Pancreas (tissue), 10 donors: ENCODE measurements at regions not wholly inside any gene's neighbourhood (a gene's known extent, or its start where the extent isn't known, plus 50 kb on each side); places are given as distances from the start of the nearest gene placed in this dataset.

Experiments used
- ATAC-seq, 4 donors: fragments of 200-7000 bp; cut with Tn5 transposase; one replicate each; pipeline versions ENCODE4 v1.8.0 to v1.9.1; 2020; ENCODE audit warnings: mild to moderate bottlenecking in 4 of 4, moderate library complexity in 4 of 4
- DNase-seq, 6 donors: peaks; one replicate each; pipeline ENCODE4 v3.0.0-alpha.2; 2020
- FAIRE-seq: peaks from 2 replicates; lab custom pipeline; 2012; peaks lifted over from hg19 to GRCh38; lab: Jason Lieb, UNC
- H3K27ac ChIP-seq, 4 donors: fragments of 200-600 bp; sonication (generic); 1 replicate in 3 of 4; 2 replicates in 1 of 4; pipeline versions ENCODE4 v1.5.0 to v1.8.0; 2020
- H3K27me3 ChIP-seq, 4 donors: fragments of 200-600 bp; one replicate each; pipeline ENCODE4 v1.8.0; 2021
- H3K36me3 ChIP-seq, 3 donors: fragments of 200-600 bp; sonication (generic) in 1 of 3; one replicate each; pipeline versions ENCODE4 v1.5.0 to v1.8.0; 2020 to 2021
- H3K4me1 ChIP-seq, 3 donors: fragments of 200-600 bp; one replicate each; pipeline ENCODE4 v1.8.0; 2021
- H3K4me3 ChIP-seq, 4 donors: fragments of 200-600 bp; sonication (generic) in 2 of 4; one replicate each; pipeline versions ENCODE4 v1.5.0 to v1.8.0; 2020 to 2021
- H3K9me3 ChIP-seq, 4 donors: fragments of 200-600 bp; one replicate each; pipeline ENCODE4 v1.8.0; 2021
- WGBS, 2 donors: extraction: QIAGEN DNeasy Blood & Tissue Kit; methylation state at CpG; one replicate each; pipeline ENCODE4 v1.1.7; 2013; 5-methylcytosine and 5-hydroxymethylcytosine counted together
- intact Hi-C, 3 donors: fragments of 100-400 bp; cut with DNase I; formaldehyde crosslinking; loops; one replicate each; pipeline versions ENCODE4 v1.11.1 to v1.14.2; 2022
- TF ChIP-seq, protein P1 (sequence below), 4 donors: fragments of 200-600 bp; sonication (generic) in 3 of 4; IDR thresholded peaks; one replicate each; pipeline versions ENCODE4 v1.5.0 to v1.8.0; 2021; ENCODE audit warnings: antibody characterized with exemption in 4 of 4
- donor health status: healthy with polysubstance abuse.
- donor health status: DM: no; HTN: no; CAD: no; lungs with moderate emphysema.
- donor health status: DM: no; HTN: no; CAD: no.
- donor health status: control.
- donor health status: control.
- donor health status: Bipolar disorder and iron deficiency.
- donor health status: DM: yes; HTN: yes; CAD: no.
- donor health status: DM: no; HTN: no; CAD: no.
- donor health status: DM: no; HTN: no; CAD: no.
- donor health status: DM: yes; HTN: yes; CAD: no.

GRCh38 chr22:48248901-48249455, 1486.5 kb downstream of the TBC1D22A start:
- no peak for ATAC-seq
- Histone ChIP-seq H3K9me3 (no peaks in the 10 kb centered on the region), H3K27me3 (no peaks in the 10 kb centered on the region), H3K4me3 (no peak overlapping the region), H3K27ac (no peak overlapping the region), H3K4me1 (no peaks in the 10 kb centered on the region), H3K36me3 (no peaks in the 10 kb centered on the region)
- WGBS, 2 donors = 34 to 55% methylated on average over 9 to 10 of the region's 12 CpGs
- no peak for DNase-seq
- FAIRE-seq = no peak
- TF ChIP-seq, protein P1, sequence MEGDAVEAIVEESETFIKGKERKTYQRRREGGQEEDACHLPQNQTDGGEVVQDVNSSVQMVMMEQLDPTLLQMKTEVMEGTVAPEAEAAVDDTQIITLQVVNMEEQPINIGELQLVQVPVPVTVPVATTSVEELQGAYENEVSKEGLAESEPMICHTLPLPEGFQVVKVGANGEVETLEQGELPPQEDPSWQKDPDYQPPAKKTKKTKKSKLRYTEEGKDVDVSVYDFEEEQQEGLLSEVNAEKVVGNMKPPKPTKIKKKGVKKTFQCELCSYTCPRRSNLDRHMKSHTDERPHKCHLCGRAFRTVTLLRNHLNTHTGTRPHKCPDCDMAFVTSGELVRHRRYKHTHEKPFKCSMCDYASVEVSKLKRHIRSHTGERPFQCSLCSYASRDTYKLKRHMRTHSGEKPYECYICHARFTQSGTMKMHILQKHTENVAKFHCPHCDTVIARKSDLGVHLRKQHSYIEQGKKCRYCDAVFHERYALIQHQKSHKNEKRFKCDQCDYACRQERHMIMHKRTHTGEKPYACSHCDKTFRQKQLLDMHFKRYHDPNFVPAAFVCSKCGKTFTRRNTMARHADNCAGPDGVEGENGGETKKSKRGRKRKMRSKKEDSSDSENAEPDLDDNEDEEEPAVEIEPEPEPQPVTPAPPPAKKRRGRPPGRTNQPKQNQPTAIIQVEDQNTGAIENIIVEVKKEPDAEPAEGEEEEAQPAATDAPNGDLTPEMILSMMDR (IDR thresholded peaks at IDR 0.05) = no peak
- intact Hi-C loops = no loop called here

DNA sequence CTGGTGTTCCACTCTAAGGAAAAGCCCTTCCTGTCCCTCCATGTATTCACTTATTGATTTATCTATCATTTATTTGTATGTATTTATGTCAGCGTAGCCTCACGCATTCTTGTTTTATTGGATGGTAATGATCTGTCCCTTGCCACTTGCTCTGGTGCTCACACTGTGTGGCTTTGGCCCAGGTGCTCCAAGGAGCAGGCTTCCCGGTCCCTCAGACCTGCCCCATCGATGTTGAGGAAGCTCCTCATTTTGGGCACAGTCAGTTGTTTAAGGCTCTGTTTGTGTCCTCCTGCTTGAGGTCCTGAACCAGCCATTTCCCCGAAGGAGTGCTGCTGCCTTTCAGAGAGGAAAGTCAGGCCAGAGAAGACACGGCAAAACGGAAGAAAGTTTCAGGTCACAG, 1485.4 kb downstream of the TBC1D22A start:
- no peak for FAIRE-seq
- Histone ChIP-seq H3K9me3 (no peaks in the 10 kb centered on the region), H3K4me1 (no peaks in the 10 kb centered on the region), H3K36me3 (no peaks in the 10 kb centered on the region), H3K27ac (no peak overlapping the region), H3K4me3 (no peak overlapping the region), H3K27me3 (no peaks in the 10 kb centered on the region)
- DNase-seq = peak in 1 of 6 donors; percentile 4
- intact Hi-C loops = no loop called here
- 41 to 60% methylated on average over 7 of the region's 7 CpGs for WGBS, 2 donors
- ATAC-seq = no peak
- TF ChIP-seq, protein P1 (IDR thresholded peaks at IDR 0.05) = no peak

DNA sequence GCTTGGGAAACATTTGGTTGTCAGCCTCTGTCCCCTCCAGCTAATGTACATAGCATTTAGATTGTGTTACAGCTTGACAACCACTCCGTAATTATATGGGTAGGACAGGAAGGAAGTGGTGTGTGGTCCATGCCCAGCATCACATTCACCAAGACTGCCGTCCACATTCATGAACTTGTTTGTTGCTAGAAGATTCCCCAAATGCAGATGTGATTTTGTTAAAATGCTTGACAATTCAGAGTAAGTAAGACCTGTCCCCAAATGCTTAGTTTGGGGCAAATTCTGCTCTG, 1482.7 kb downstream of the TBC1D22A start:
- H3K36me3 ChIP-seq = no peaks in the 10 kb centered on the region
- no peak overlapping the region for H3K4me3 ChIP-seq
- WGBS, 2 donors = 41 to 66% methylated on average over 2 of the region's 2 CpGs
- no peaks in the 10 kb centered on the region for H3K4me1 ChIP-seq
- intact Hi-C loops = no loop called here
- TF ChIP-seq, protein P1 (IDR thresholded peaks at IDR 0.05) = no peak
- FAIRE-seq = no peak
- no peaks in the 10 kb centered on the region for H3K9me3 ChIP-seq
- no peak overlapping the region for H3K27ac ChIP-seq
- no peaks in the 10 kb centered on the region for H3K27me3 ChIP-seq
- no peak for ATAC-seq
- no peak for DNase-seq

GRCh38 chr22:48244388-48245195, 1482.1 kb downstream of the TBC1D22A start:
- TF ChIP-seq, protein P1 (IDR thresholded peaks at IDR 0.05) = no peak
- WGBS, 2 donors = 70 to 71% methylated on average over 28 to 33 of the region's 33 CpGs
- Histone ChIP-seq H3K36me3 (no peaks in the 10 kb centered on the region), H3K27ac (no peak overlapping the region), H3K4me1 (no peaks in the 10 kb centered on the region), H3K4me3 (no peak overlapping the region), H3K9me3 (no peaks in the 10 kb centered on the region), H3K27me3 (no peaks in the 10 kb centered on the region)
- intact Hi-C loops = no loop called here
- FAIRE-seq (no peak), ATAC-seq (no peak), DNase-seq (peak in 1 of 6 donors; percentile 35)

DNA sequence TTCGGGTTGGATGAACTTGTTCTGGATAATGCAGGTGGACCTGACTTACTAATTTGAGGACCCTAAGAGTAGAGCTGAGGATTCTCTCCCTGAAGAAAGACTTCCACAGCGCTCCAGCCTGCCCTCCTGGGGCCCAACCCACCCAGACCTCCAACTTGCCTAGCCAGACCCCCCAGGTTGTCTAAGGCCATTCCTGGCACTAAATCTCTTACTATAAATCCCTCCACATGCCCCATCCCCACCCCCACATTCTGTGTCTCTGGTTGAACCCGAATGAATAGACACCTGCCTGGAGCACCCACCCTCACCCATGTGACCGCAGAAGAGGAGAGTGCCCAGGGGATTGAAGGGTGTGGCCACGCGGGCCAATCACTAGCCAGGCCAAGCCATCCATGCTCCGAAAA, 1480.0 kb downstream of the TBC1D22A start:
- TF ChIP-seq, protein P1 (IDR thresholded peaks at IDR 0.05) = no peak
- intact Hi-C loops = no loop called here
- H3K4me1 ChIP-seq = no peaks in the 10 kb centered on the region
- H3K27ac ChIP-seq = no peak overlapping the region
- no peak overlapping the region for H3K4me3 ChIP-seq
- H3K27me3 ChIP-seq = no peaks in the 10 kb centered on the region
- H3K9me3 ChIP-seq = no peaks in the 10 kb centered on the region
- FAIRE-seq = no peak
- 66 to 81% methylated on average over 7 of the region's 7 CpGs for WGBS, 2 donors
- no peaks in the 10 kb centered on the region for H3K36me3 ChIP-seq
- ATAC-seq = no peak
- DNase-seq = peak in 1 of 6 donors; percentile 21
